ENCODE measurements at regions not wholly inside any gene's neighbourhood (a gene's known extent, or its start where the extent isn't known, plus 50 kb on each side); places are given as distances from the start of the nearest gene placed in this dataset.

GRCh38 chr6:21382821-21383449 is 210.6 kb upstream of the SOX4 start:
- no peak for DNase-seq

GRCh38 chr6:21383450-21384085 is 210.0 kb upstream of the SOX4 start:
- no peak for DNase-seq

- DNase-seq, result no peak
Measured at GRCh38 chr6:21384216-21384615, 209.3 kb upstream of the SOX4 start.

- no peak for DNase-seq
Measured at GRCh38 chr6:21386744-21387143, 206.8 kb upstream of the SOX4 start.

GRCh38 chr6:21390532-21391213 is 202.9 kb upstream of the SOX4 start:
- no peak for DNase-seq

- DNase-seq, result no peak
Measured at GRCh38 chr6:21392177-21392576, 201.4 kb upstream of the SOX4 start.

GRCh38 chr6:21393441-21394165 is 199.9 kb upstream of the SOX4 start:
- no peak for DNase-seq

GRCh38 chr6:21395121-21395520 is 198.4 kb upstream of the SOX4 start:
- no peak for DNase-seq

GRCh38 chr6:21396313-21396712 is 197.2 kb upstream of the SOX4 start:
- DNase-seq, result no peak

- DNase-seq, result no peak
Measured at GRCh38 chr6:21398741-21399325, 194.7 kb upstream of the SOX4 start.

GRCh38 chr6:21402368-21402767 is 191.2 kb upstream of the SOX4 start:
- DNase-seq, result no peak

GRCh38 chr6:21404577-21404976 is 189.0 kb upstream of the SOX4 start:
- no peak for DNase-seq

GRCh38 chr6:21406316-21406715 is 187.2 kb upstream of the SOX4 start:
- no peak for DNase-seq

- no peak for DNase-seq
Measured at GRCh38 chr6:21409231-21409630, 184.3 kb upstream of the SOX4 start.

GRCh38 chr6:21413428-21413827 is 180.1 kb upstream of the SOX4 start:
- no peak for DNase-seq

GRCh38 chr6:21414065-21414464 is 179.5 kb upstream of the SOX4 start:
- no peak for DNase-seq

GRCh38 chr6:21420146-21420878 is 173.2 kb upstream of the SOX4 start:
- no peak for DNase-seq

GRCh38 chr6:21420926-21421325 is 172.6 kb upstream of the SOX4 start:
- DNase-seq, result no peak

GRCh38 chr6:21423106-21423854 is 170.3 kb upstream of the SOX4 start:
- DNase-seq, result no peak

GRCh38 chr6:21426841-21427490 is 166.6 kb upstream of the SOX4 start:
- DNase-seq, result no peak

GRCh38 chr6:21429291-21429690 is 164.3 kb upstream of the SOX4 start:
- no peak for DNase-seq
